Gastrocnemius medialis (tissue), 4 donors: ENCODE measurements at regions not wholly inside any gene's neighbourhood (a gene's known extent, or its start where the extent isn't known, plus 50 kb on each side); places are given as distances from the start of the nearest gene placed in this dataset.

Source experiments
- CTCF ChIP-seq, 5 experiments: fragments of 450-650 bp in 3 of 5; fragments of 200-600 bp in 2 of 5; sonication (generic) in 2 of 5; IDR thresholded peaks in 4 of 5; conservative IDR thresholded peaks in 1 of 5; 1 replicate in 4 of 5; 2 replicates in 1 of 5; pipeline ENCODE4 v1.5.1; 2016 to 2019; ENCODE audit warnings: antibody characterized with exemption in 5 of 5, mild to moderate bottlenecking in 3 of 5, moderate library complexity in 3 of 5
- POLR2A ChIP-seq, 2 donors: fragments of 450-650 bp; IDR thresholded peaks; one replicate each; pipeline ENCODE4 v1.6.1; 2017; ENCODE audit warnings: antibody characterized with exemption in 2 of 2, mild to moderate bottlenecking in 2 of 2, moderate library complexity in 2 of 2

DNA sequence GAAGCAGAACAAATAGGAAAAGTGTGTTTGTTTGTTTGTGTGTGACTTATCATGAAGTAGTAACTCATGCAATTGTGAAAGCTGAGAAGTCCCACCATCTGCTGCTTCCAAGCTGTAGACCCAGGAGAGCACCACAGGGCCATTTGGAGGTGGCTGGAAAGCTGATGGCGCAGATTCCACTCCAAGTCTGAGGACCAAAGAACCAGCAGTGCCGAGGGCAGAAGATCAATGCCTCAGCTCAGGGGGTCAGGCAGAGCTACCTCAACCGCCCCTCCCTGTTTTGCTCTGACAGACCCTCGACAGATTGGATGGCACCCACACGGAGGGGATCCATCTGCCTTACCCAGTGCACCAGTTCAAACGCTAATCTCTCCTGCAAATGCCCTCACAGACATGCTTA lies 896.2 kb downstream of the BRD1 start:
- no peak for TF ChIP-seq CTCF (IDR thresholded peaks at IDR 0.05 in 4 of 5, conservative IDR thresholded peaks at IDR 0.05 in 1 of 5)
- no peak for TF ChIP-seq POLR2A (IDR thresholded peaks at IDR 0.05)
